Left cardiac atrium (tissue), 4 donors: ENCODE measurements at regions not wholly inside any gene's neighbourhood (a gene's known extent, or its start where the extent isn't known, plus 50 kb on each side); places are given as distances from the start of the nearest gene placed in this dataset.

ENCODE experiments used
- ATAC-seq, 2 donors: fragments of 200-7000 bp; cut with Tn5 transposase; one replicate each; pipeline ENCODE4 v1.9.1; 2020; ENCODE audit warnings: mild to moderate bottlenecking in 2 of 2, moderate library complexity in 2 of 2
- DNase-seq: peaks from one replicate; pipeline ENCODE4 v3.0.0-alpha.2; 2020
- intact Hi-C, 2 donors: fragments of 100-400 bp; cut with DNase I; formaldehyde crosslinking; loops; one replicate each; pipeline versions ENCODE4 v1.14.1 to v1.15.1; 2022 to 2023
- donor health status: DM: no; HTN: yes; CAD: no.
- donor health status: DM: no; HTN: yes; CAD: no; lungs with severe emphysema.
- donor health status: DM: yes; HTN: yes; CAD: no.
- donor health status: Dilated cardiomyopathy.

GRCh38 chr2:145221516-145221915, 701.6 kb upstream of the ZEB2 start:
- ATAC-seq = no peak
- intact Hi-C loops = no loop called here
- DNase-seq = no peak

GRCh38 chr2:145221032-145221431, 701.1 kb upstream of the ZEB2 start:
- ATAC-seq (no peak), DNase-seq (no peak)
- intact Hi-C loops = no loop called here

- ATAC-seq (no peak), DNase-seq (no peak)
- intact Hi-C loops = no loop called here
Measured at GRCh38 chr2:145220496-145220895, 700.6 kb upstream of the ZEB2 start.

GRCh38 chr2:145207884-145208283, 688.0 kb upstream of the ZEB2 start:
- ATAC-seq = no peak
- intact Hi-C loops = no loop called here
- DNase-seq = no peak

- DNase-seq (no peak), ATAC-seq (no peak)
- intact Hi-C loops = no loop called here
Measured at GRCh38 chr2:145206496-145207281, 686.8 kb upstream of the ZEB2 start.

- ATAC-seq = no peak
- intact Hi-C loops = no loop called here
- DNase-seq = no peak
Measured at GRCh38 chr2:145203891-145204290, 684.0 kb upstream of the ZEB2 start.

- DNase-seq (no peak), ATAC-seq (no peak)
- intact Hi-C loops = no loop called here
Measured at GRCh38 chr2:145199827-145200706, 680.1 kb upstream of the ZEB2 start.

GRCh38 chr2:145199042-145199441, 679.1 kb upstream of the ZEB2 start:
- DNase-seq = no peak
- peak in 1 of 2 donors; percentile 38 for ATAC-seq
- intact Hi-C loops = no loop called here

- ATAC-seq = no peak
Measured at GRCh38 chr2:145198555-145198954, 678.6 kb upstream of the ZEB2 start.

GRCh38 chr2:145197944-145198343, 678.0 kb upstream of the ZEB2 start:
- intact Hi-C loops = no loop called here
- DNase-seq = no peak
- ATAC-seq = no peak

More at GRCh38 chr2:145198555-145198954, 678.6 kb upstream of the ZEB2 start:
- intact Hi-C loops = no loop called here
- DNase-seq = no peak

- intact Hi-C loops = no loop called here
- no peak for ATAC-seq
- DNase-seq = no peak
Measured at GRCh38 chr2:145194673-145195072, 674.8 kb upstream of the ZEB2 start.

- ATAC-seq = no peak
Measured at GRCh38 chr2:145190031-145190703, 670.2 kb upstream of the ZEB2 start.

GRCh38 chr2:145186303-145186702, 666.4 kb upstream of the ZEB2 start:
- no peak for DNase-seq
- intact Hi-C loops = no loop called here

More at GRCh38 chr2:145190031-145190703, 670.2 kb upstream of the ZEB2 start:
- intact Hi-C loops = no loop called here
- DNase-seq = no peak

GRCh38 chr2:145185696-145186095, 665.8 kb upstream of the ZEB2 start:
- ATAC-seq (peak in 1 of 2 donors; percentile 78), DNase-seq (no peak)
- intact Hi-C loops = no loop called here

More at GRCh38 chr2:145186303-145186702, 666.4 kb upstream of the ZEB2 start:
- peak; percentile 15 to 31 for ATAC-seq

- ATAC-seq (peak; percentile 57 to 66), DNase-seq (no peak)
- intact Hi-C loops = no loop called here
Measured at GRCh38 chr2:145184741-145185651, 665.1 kb upstream of the ZEB2 start.

GRCh38 chr2:145169285-145169684, 649.4 kb upstream of the ZEB2 start:
- DNase-seq = no peak
- ATAC-seq = no peak
- intact Hi-C loops = no loop called here

GRCh38 chr2:145168091-145168490, 648.2 kb upstream of the ZEB2 start:
- intact Hi-C loops = no loop called here
- no peak for DNase-seq
- no peak for ATAC-seq

- intact Hi-C loops = no loop called here
- no peak for DNase-seq
- ATAC-seq = no peak
Measured at GRCh38 chr2:145166731-145167302, 646.9 kb upstream of the ZEB2 start.
